Right ventricle myocardium superior (tissue), 1 donor: ENCODE measurements at regions not wholly inside any gene's neighbourhood (a gene's known extent, or its start where the extent isn't known, plus 50 kb on each side); places are given as distances from the start of the nearest gene placed in this dataset.
"Not testable (repeated sequence)": the region's sequence is repeated elsewhere in the genome, so short reads cannot be mapped to it uniquely, and the experiment has no call there.

Source experiments
- ATAC-seq: fragments of 200-7000 bp; cut with Tn5 transposase; one replicate; pipeline ENCODE4 v1.9.1; 2020; ENCODE audit warnings: mild to moderate bottlenecking; ENCODE audit not compliant: poor library complexity
- DNase-seq: peaks from one replicate; pipeline ENCODE4 v3.0.0-alpha.2; 2020
- intact Hi-C: fragments of 100-400 bp; cut with DNase I; formaldehyde crosslinking; loops from one replicate; pipeline ENCODE4 v1.11.2; 2022
- donor health status: DM: no; HTN: yes; CAD: no; lungs with severe emphysema.

DNA sequence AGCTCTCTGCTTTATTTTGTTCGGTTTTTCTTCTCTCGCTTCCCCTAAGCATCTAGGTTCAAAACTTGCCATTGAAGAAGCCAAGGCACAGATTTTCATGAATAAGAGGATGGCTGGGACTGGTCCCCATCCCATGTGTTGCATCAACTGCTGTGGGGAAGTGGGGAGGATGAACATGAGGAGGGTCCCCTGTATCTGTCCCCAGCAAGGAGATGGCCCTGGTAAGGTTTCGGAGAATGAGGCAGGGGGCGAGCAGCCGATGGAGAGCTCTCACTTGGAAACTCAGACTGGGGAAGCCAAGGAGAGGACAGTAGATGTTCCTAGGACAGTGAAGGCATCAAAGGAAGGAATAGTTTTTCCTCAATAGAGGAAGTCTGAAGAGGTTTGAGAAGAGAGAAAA is 142.0 kb upstream of the ATP2B2 start:
- no peak for DNase-seq
- ATAC-seq = no peak

GRCh38 chr3:10648181-10648580 is 142.8 kb upstream of the ATP2B2 start:
- no peak for DNase-seq
- ATAC-seq = no peak
- intact Hi-C loops = no loop called here

More for the DNA sequence above, 142.0 kb upstream of the ATP2B2 start:
- intact Hi-C loops = no loop called here

GRCh38 chr3:10649463-10649862 is 144.1 kb upstream of the ATP2B2 start:
- ATAC-seq, DNase-seq, intact Hi-C loops: not testable (repeated sequence)

GRCh38 chr3:10651506-10651905 is 146.1 kb upstream of the ATP2B2 start:
- intact Hi-C loops = no loop called here
- DNase-seq = no peak
- no peak for ATAC-seq

GRCh38 chr3:10653241-10653640 is 147.9 kb upstream of the ATP2B2 start:
- DNase-seq (no peak), ATAC-seq (no peak)
- intact Hi-C loops = no loop called here

DNA sequence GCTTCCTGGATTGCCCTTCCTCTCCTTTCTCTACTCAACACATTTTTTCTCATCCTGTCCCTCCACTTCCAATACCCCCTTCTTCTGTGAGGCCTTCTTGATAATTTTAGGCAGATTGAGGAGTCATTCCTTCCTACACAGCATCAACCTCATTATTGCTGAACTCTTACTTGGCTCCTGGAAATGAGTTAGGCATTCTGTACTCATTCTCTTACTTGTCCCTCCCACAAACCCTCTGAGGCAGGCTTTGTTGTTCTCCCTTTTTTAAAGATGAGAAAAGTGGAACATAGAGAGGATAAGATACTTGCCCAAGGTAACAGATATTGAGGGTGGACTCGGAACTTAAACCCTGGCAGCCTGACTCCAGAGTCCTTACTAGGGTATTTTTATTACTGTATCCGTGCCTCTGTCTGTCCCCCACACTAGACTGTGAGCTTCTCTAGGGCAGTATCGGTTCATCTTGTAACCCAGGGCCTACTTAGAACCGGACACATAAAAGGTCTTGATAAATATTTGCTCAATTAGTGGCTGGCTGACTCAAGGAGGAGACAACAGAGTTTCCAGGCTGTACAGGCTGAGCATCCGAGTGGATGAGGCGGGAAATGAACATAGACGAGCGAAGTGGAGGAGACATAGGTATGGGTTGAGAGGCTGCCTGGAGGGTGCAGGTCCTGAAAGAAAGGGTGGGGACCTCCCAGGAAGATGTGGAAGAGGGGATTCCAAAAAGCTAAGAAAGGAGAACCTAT is 148.7 kb upstream of the ATP2B2 start:
- intact Hi-C loops = no loop called here
- ATAC-seq (no peak), DNase-seq (no peak)

- ATAC-seq (no peak), DNase-seq (no peak)
- intact Hi-C loops = no loop called here
Observed at GRCh38 chr3:10655105-10655504, 149.7 kb upstream of the ATP2B2 start.

DNA sequence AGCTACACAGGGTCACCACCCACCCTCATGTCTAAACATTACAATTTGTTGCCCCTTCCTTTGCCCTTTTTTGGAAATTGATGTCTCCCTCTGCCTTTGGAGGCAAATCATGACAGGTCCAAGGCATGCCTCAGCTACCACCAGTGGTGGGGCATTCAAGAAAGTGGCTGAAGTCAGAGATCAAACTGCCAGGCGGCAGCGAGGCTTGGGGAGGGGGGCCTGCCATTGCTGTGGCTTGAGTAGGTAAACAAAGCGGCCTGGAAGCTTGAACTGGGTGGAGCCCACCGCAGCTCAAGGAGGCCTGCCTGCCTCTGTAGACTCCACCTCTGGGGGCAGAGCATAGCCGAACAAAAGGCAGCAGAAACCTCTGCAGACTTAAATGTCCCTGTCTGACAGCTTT is 152.0 kb upstream of the ATP2B2 start:
- intact Hi-C loops, DNase-seq, ATAC-seq: not testable (repeated sequence)

- ATAC-seq = no peak
- intact Hi-C loops = no loop called here
- DNase-seq = no peak
Observed at GRCh38 chr3:10665592-10665991, 150.4 kb upstream of the SLC6A11 start.

DNA sequence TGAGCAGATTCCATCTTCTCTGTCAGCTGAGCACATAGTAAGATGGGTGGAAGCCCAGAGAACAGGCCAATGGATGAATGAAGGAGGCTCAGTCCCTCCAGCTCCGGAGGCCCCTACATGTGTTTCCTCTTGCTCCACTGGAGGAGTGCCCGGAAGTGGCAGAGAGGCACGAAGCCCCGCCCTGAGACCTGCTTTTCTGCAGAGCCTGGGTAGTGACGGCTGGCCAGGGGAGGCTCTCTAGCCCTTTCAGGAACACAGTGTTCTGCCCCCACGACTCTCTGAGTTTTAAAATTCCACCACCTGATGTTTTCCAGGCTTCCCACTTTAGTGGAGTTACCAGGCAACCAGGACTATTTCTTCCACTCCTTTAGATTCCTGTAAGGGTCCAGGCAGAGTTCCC is 149.4 kb upstream of the SLC6A11 start:
- ATAC-seq = peak; percentile 92
- peak; percentile 73 for DNase-seq
- intact Hi-C loops = no loop called here

DNA sequence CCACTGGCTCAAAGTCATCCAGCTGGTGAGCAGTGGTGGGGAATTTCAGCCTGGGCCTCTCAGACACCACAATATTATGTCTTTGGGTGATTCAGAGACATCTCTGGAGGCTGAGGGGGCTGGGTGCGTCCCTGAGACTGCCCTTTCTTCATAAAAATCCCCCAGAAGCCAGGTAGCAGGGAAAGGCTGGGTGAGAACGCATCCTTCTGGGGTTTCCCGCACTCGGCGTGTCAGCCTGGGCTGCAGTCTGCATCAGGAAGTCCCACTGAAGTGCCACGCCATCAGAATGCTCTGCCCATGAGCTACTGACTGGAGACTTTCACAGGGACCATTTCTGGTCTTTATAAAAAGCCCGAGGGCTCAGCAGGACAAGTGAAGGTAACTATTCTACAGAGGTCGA is 148.8 kb upstream of the SLC6A11 start:
- ATAC-seq (no peak), DNase-seq (no peak)
- intact Hi-C loops = no loop called here

DNA sequence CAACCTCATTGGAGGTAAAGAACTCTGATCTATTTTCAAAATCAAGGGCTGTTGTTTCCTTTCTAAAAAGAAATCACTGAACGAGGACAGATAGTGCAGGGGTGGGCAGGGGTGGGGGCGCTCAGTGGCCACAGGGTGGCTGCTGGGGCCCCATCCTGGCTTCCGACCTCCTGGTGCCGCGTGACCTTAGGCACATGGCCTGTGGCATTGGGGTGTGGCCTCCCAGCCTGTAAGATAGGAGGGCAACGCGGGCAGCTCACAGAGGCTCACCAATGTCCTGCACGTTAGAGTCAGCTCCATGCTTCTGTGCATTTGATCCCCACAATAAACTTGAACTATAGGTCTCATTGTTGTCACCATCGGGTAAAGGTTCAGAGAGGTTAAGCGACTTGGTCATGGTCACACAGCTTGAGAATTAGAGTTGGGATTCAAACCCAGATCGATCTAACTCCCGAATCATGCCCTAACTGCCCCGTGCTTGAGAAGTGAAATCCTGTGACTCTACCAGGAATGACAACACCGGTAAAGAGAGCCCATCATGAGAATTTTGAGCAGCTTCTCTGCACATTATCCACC is 148.0 kb upstream of the SLC6A11 start:
- ATAC-seq = no peak
- intact Hi-C loops = no loop called here

GRCh38 chr3:10669490-10670048 is 146.5 kb upstream of the SLC6A11 start:
- intact Hi-C loops = no loop called here
- no peak for ATAC-seq
- no peak for DNase-seq

More for the DNA sequence above, 148.0 kb upstream of the SLC6A11 start:
- no peak for DNase-seq

DNA sequence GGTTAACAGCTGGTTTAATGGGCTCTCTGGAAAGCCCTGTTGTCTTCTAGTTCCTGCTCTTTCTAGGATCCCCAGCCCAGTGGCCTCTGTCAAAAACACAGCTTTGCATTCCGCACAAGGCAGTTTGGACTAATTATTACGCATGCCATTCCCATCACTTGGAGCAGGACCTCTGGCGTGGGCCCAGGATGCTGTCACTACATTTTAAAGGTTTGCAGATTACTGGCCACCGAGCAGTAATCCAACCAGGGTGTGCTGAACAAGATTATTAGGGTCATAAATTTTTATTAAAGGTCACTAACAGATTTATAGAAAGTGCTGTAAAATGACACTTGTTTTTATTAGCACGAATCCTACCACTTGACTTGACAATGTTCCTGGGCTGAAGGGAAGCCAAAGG is 143.6 kb upstream of the SLC6A11 start:
- ATAC-seq = peak; percentile 62
- peak; percentile 57 for DNase-seq
- intact Hi-C loops = no loop called here

GRCh38 chr3:10674578-10674977 is 141.4 kb upstream of the SLC6A11 start:
- no peak for DNase-seq
- intact Hi-C loops = no loop called here
- no peak for ATAC-seq

DNA sequence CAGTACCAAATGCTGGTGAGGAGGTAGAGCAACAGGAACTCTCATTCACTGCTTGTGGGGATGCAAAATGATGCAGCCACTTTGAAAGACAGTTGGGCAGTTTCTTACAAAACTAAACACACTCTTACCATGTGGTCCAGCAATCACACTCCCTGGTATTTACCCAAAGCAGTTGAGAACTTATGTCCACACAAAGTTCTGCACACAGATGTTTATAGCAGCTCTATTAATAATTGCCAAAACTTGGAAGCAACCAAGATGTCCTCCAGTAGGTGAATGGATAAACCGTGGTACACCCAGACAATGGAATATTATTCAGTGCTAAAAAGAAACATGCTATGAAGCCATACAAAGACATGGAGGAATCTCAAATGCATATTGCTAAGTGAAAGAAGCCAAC is 139.1 kb upstream of the SLC6A11 start:
- intact Hi-C loops = no loop called here
- no peak for ATAC-seq
- DNase-seq = no peak

- no peak for ATAC-seq
- no peak for DNase-seq
- intact Hi-C loops = no loop called here
Observed at GRCh38 chr3:10678796-10679376, 137.1 kb upstream of the SLC6A11 start.

GRCh38 chr3:10680796-10681195 is 135.2 kb upstream of the SLC6A11 start:
- DNase-seq (no peak), ATAC-seq (no peak)
- intact Hi-C loops = no loop called here

- ATAC-seq = no peak
- no peak for DNase-seq
- intact Hi-C loops = no loop called here
Observed at GRCh38 chr3:10682692-10683091, 133.3 kb upstream of the SLC6A11 start.

DNA sequence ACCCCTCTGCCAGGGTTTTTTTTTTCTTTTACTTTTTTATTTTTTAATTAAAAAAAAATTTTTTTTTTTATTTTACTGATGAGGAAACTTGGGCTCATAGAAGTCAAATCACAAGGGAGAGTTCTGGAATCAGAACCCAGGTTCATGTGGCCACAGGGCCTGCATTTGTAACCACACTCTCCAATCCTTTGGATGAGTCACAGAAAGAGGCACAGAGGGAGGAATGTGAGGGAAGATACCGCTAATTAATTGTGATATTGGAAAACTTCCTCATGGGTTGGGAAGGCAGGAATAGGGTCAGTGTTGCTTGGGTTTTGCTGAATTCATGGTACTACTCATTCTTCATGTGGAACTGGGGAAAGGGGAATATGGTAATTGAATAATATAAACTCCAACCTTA is 132.9 kb upstream of the SLC6A11 start:
- ATAC-seq (no peak), DNase-seq (no peak)
- intact Hi-C loops = no loop called here
